H1 (cell line): ENCODE measurements at regions not wholly inside any gene's neighbourhood (a gene's known extent, or its start where the extent isn't known, plus 50 kb on each side); places are given as distances from the start of the nearest gene placed in this dataset.

Experiments
- GTF2F1 ChIP-seq: IDR thresholded peaks from 2 replicates; pipeline ENCODE4 v1.6.1; 2012; ENCODE audit warnings: low read depth, low read length, improper control_type of control experiment, borderline replicate concordance
- JUN ChIP-seq: IDR thresholded peaks from 2 replicates; pipeline ENCODE4 v1.6.1; 2011; ENCODE audit warnings: low read depth, mild to moderate bottlenecking, improper control_type of control experiment, low read length
- TF ChIP-seq, protein P1 (sequence below), 3 experiments: IDR thresholded peaks; 1 replicate in 2 of 3; 2 replicates in 1 of 3; pipeline versions ENCODE4 v1.5.1 to v1.6.1; 2011; ENCODE audit warnings: low read length in 3 of 3, mild to moderate bottlenecking in 3 of 3, inconsistent platforms in 2 of 3, low read depth in 1 of 3, moderate library complexity in 1 of 3; ENCODE audit not compliant: insufficient read depth in 1 of 3; ENCODE audit errors: control extremely low read depth in 1 of 3

DNA sequence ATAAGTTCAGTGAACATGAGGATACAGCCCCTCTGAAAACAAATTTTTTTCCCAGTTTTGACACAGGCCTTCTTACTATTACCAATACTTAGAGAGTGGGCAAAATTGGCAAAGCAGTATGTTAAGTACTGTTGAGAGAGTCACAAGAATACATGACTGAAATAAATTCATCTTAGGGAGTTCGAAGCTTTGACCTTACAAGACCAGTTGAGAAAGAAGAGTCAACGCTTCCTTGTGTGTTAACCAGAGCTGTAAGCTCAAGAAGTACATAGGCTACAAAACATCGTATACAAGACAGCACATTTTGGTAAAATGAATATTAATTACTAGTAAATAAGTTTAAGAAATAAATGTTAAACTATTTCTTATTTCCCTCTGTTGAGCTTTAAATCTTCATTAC, 164.4 kb upstream of the RORA start (continued):
- TF ChIP-seq, protein P1, sequence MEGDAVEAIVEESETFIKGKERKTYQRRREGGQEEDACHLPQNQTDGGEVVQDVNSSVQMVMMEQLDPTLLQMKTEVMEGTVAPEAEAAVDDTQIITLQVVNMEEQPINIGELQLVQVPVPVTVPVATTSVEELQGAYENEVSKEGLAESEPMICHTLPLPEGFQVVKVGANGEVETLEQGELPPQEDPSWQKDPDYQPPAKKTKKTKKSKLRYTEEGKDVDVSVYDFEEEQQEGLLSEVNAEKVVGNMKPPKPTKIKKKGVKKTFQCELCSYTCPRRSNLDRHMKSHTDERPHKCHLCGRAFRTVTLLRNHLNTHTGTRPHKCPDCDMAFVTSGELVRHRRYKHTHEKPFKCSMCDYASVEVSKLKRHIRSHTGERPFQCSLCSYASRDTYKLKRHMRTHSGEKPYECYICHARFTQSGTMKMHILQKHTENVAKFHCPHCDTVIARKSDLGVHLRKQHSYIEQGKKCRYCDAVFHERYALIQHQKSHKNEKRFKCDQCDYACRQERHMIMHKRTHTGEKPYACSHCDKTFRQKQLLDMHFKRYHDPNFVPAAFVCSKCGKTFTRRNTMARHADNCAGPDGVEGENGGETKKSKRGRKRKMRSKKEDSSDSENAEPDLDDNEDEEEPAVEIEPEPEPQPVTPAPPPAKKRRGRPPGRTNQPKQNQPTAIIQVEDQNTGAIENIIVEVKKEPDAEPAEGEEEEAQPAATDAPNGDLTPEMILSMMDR (IDR thresholded peaks at IDR 0.05; ENCODE audit: control extremely low read depth in 1 of 3, insufficient read depth in 1 of 3, low read depth in 1 of 3, low read length in 3 of 3), result no peak
- TF ChIP-seq GTF2F1, result no peak
- TF ChIP-seq JUN, result no peak
